OCI-M1 (cell line): ENCODE measurements at regions not wholly inside any gene's neighbourhood (a gene's known extent, or its start where the extent isn't known, plus 50 kb on each side); places are given as distances from the start of the nearest gene placed in this dataset.

Experiments
- DNase-seq: peaks from one replicate; lab custom pipeline; 2025; lab: John Stamatoyannopoulos, UW

GRCh38 chr1:67560580-67561255, 124.3 kb upstream of the GADD45A start:
- DNase-seq: no peak

GRCh38 chr1:67561704-67562113, 123.3 kb upstream of the GADD45A start:
- peak; percentile 87 for DNase-seq

GRCh38 chr1:67563684-67564083, 121.3 kb upstream of the GADD45A start:
- DNase-seq: no peak

GRCh38 chr1:67564193-67564592, 120.8 kb upstream of the GADD45A start:
- DNase-seq: no peak

GRCh38 chr1:67566803-67567377, 118.1 kb upstream of the GADD45A start:
- DNase-seq: no peak

GRCh38 chr1:67570486-67571143, 114.4 kb upstream of the GADD45A start:
- DNase-seq: no peak

- no peak for DNase-seq
These were observed 113.6 kb upstream of the GADD45A start for GRCh38 chr1:67571406-67571805.

- DNase-seq: no peak
These were observed 113.0 kb upstream of the GADD45A start for GRCh38 chr1:67571901-67572593.

GRCh38 chr1:67572594-67573221, 112.3 kb upstream of the GADD45A start:
- no peak for DNase-seq

GRCh38 chr1:67573311-67573872, 111.6 kb upstream of the GADD45A start:
- DNase-seq: no peak

- no peak for DNase-seq
These were observed 110.8 kb upstream of the GADD45A start for GRCh38 chr1:67574221-67574620.

GRCh38 chr1:67575861-67576260, 109.1 kb upstream of the GADD45A start:
- DNase-seq: no peak

GRCh38 chr1:67576474-67576873, 108.5 kb upstream of the GADD45A start:
- DNase-seq: no peak

- no peak for DNase-seq
These were observed 107.4 kb upstream of the GADD45A start for GRCh38 chr1:67577646-67578045.

- no peak for DNase-seq
These were observed 106.5 kb upstream of the GADD45A start for GRCh38 chr1:67578397-67579020.

GRCh38 chr1:67579623-67580394, 105.2 kb upstream of the GADD45A start:
- DNase-seq: peak; percentile 12

- peak; percentile 7 for DNase-seq
These were observed 104.2 kb upstream of the GADD45A start for GRCh38 chr1:67580691-67581403.

GRCh38 chr1:67582625-67583461, 102.2 kb upstream of the GADD45A start:
- DNase-seq: no peak

- no peak for DNase-seq
These were observed 101.5 kb upstream of the GADD45A start for GRCh38 chr1:67583462-67583950.
